ENCODE measurements at regions not wholly inside any gene's neighbourhood (a gene's known extent, or its start where the extent isn't known, plus 50 kb on each side); places are given as distances from the start of the nearest gene placed in this dataset.
"Not testable (repeated sequence)": the region's sequence is repeated elsewhere in the genome, so short reads cannot be mapped to it uniquely, and the experiment has no call there.

DNA sequence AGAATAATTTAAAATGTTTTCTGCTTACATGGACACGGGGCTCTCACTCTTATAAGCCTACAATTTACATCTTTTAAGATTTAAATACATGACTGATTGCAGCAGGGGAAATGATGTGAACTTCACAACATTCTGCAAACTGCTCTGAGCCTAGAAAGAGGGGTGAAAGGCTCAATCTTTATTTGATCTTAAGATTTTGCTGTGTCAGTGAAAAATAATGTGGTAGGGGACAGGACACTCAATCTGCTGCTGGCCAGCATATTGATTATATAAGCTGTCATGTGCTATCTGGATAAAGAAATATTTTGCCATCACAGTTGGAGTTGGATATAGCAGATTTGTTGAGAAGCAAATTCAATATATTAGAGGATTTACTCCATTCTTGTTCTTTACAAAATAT is 2210.5 kb downstream of the PCDH7 start:
- Histone ChIP-seq H3K9ac (ENCODE audit: low read depth, low read length) (no peak overlapping the region), H3K9me3 (replicated peaks; ENCODE audit: low read length) (no peaks in the 10 kb centered on the region), H3K4me3 (ENCODE audit: low read length) (no peak overlapping the region), H3K4me2 (ENCODE audit: low read length) (no peak overlapping the region), H3K4me1 (ENCODE audit: control insufficient read depth, insufficient read depth, low read length) (peaks cover 19% of the 10 kb centered on the region), H3K27me3 (ENCODE audit: control insufficient read depth, insufficient read depth, low read length) (no peaks in the 10 kb centered on the region), H3K36me3 (ENCODE audit: insufficient read depth, low read length) (no peaks in the 10 kb centered on the region)

DNA sequence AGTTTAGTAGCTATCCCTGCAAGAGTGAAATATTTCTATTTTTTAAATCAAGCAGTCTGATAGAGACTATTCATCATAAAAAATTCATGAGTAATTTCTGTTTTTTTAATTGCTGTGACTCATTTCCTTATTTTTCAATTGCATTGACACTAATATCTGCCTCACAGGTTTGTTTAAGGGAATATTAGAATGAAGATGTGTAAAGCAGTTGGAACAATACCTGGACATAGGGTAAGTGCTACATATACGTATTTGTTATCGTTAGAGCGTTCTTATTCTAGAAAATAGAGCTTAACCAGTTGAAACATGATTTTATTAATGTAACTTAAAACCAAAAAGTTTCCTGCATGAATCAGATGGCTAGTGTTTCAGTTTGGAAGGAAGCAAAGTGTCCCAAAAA is 2211.3 kb downstream of the PCDH7 start:
- no peaks in the 10 kb centered on the region for H3K27me3 ChIP-seq (ENCODE audit: control insufficient read depth, insufficient read depth, low read length)
- H3K9me3 ChIP-seq (replicated peaks; ENCODE audit: low read length): no peaks in the 10 kb centered on the region
- H3K4me3 ChIP-seq (ENCODE audit: low read length): no peak overlapping the region
- no peaks in the 10 kb centered on the region for H3K36me3 ChIP-seq (ENCODE audit: insufficient read depth, low read length)
- peaks cover 19% of the 10 kb centered on the region for H3K4me1 ChIP-seq (ENCODE audit: control insufficient read depth, insufficient read depth, low read length)
- H3K4me2 ChIP-seq (ENCODE audit: low read length): no peak overlapping the region
- H3K9ac ChIP-seq (ENCODE audit: low read depth, low read length): no peak overlapping the region

DNA sequence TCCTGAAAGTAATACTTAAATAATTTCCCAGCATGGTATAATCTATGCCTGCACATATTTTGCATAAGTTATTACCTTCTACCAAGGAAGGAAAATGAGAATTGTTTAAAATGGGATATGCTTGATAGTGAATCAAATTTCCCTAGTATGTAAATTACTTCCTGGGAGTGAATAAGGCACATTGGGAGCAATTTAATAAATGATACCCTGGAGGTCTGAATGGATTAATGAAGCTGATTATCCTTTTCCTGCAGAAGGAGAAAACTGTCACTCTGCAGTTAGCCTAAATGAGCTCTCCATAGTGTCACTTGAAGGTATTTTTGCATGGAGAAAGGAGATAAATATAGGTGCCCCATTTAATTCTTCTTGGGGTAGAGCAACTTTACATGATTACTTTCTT is 2212.0 kb downstream of the PCDH7 start:
- no peak overlapping the region for H3K4me2 ChIP-seq (ENCODE audit: low read length)
- H3K4me1 ChIP-seq (ENCODE audit: control insufficient read depth, insufficient read depth, low read length): peaks cover 19% of the 10 kb centered on the region
- no peaks in the 10 kb centered on the region for H3K9me3 ChIP-seq (replicated peaks; ENCODE audit: low read length)
- H3K27me3 ChIP-seq (ENCODE audit: control insufficient read depth, insufficient read depth, low read length): no peaks in the 10 kb centered on the region
- no peaks in the 10 kb centered on the region for H3K36me3 ChIP-seq (ENCODE audit: insufficient read depth, low read length)
- H3K9ac ChIP-seq (ENCODE audit: low read depth, low read length): no peak overlapping the region
- H3K4me3 ChIP-seq (ENCODE audit: low read length): no peak overlapping the region

DNA sequence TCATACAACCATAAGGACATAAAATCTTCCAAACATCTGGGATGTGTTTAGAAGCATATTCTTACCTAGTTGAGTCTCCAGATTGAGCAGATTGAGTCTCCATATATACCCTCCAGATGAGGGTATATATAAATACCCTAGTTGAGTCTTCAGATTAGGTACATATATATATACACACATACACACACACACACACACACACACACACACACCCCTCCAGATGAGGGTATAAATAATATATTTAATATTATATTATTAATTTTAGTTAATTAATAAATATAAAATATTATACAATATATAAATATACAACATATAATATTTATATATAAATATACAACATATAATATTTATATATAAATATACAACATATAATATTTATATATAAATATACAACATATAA is 2219.1 kb downstream of the PCDH7 start:
- H3K4me1 ChIP-seq (ENCODE audit: control insufficient read depth, insufficient read depth, low read length); H3K4me3 ChIP-seq (ENCODE audit: low read length); H3K27me3 ChIP-seq (ENCODE audit: control insufficient read depth, insufficient read depth, low read length); H3K36me3 ChIP-seq (ENCODE audit: insufficient read depth, low read length); H3K4me2 ChIP-seq (ENCODE audit: low read length); H3K9ac ChIP-seq (ENCODE audit: low read depth, low read length); H3K9me3 ChIP-seq (replicated peaks; ENCODE audit: low read length): not testable (repeated sequence)

DNA sequence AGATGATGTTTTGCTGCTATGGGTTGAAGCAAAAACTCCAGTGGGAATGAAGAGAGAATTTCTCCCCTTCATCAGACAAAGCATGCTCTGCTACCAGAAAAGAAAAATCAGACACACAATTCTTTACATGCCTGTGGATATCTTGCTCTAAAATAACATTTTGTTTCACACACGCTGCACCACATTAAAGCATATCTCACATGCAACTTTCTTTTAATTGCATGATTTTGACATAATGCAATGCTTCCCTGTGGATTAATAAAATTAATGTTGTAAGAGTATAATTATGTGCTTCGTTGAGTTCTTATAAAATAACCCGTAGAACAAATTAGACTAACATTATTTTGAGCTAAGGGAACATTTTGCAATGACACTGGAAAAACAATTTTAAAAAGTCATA is 2230.7 kb downstream of the PCDH7 start:
- Histone ChIP-seq H3K9ac (ENCODE audit: low read depth, low read length) (no peak overlapping the region), H3K27me3 (ENCODE audit: control insufficient read depth, insufficient read depth, low read length) (no peaks in the 10 kb centered on the region), H3K4me3 (ENCODE audit: low read length) (no peak overlapping the region), H3K4me2 (ENCODE audit: low read length) (no peak overlapping the region), H3K36me3 (ENCODE audit: insufficient read depth, low read length) (no peaks in the 10 kb centered on the region), H3K9me3 (replicated peaks; ENCODE audit: low read length) (no peaks in the 10 kb centered on the region), H3K4me1 (ENCODE audit: control insufficient read depth, insufficient read depth, low read length) (no peaks in the 10 kb centered on the region)

DNA sequence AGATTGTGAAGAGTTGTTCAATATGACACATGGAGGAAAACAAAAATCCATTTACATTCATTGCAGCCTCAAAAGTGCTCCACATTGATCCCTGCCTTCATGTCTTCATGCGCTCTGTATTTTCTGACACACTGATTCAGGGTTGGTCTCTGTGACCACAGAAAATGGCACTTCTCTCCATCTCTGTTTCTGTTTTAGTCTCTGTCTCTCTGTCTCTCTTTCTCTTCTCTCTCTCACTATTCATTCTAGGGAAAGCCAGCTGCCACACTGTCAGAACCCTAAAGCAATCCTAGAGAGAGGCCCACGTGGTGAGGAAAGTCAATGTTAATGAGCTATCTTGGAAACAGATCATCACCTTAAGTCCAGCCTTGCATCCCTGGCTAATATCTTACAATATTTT is 2238.4 kb downstream of the PCDH7 start:
- Histone ChIP-seq H3K36me3 (ENCODE audit: insufficient read depth, low read length) (no peaks in the 10 kb centered on the region), H3K4me2 (ENCODE audit: low read length) (no peak overlapping the region), H3K27me3 (ENCODE audit: control insufficient read depth, insufficient read depth, low read length) (no peaks in the 10 kb centered on the region), H3K9ac (ENCODE audit: low read depth, low read length) (no peak overlapping the region), H3K4me3 (ENCODE audit: low read length) (no peak overlapping the region), H3K9me3 (replicated peaks; ENCODE audit: low read length) (no peaks in the 10 kb centered on the region), H3K4me1 (ENCODE audit: control insufficient read depth, insufficient read depth, low read length) (no peaks in the 10 kb centered on the region)

DNA sequence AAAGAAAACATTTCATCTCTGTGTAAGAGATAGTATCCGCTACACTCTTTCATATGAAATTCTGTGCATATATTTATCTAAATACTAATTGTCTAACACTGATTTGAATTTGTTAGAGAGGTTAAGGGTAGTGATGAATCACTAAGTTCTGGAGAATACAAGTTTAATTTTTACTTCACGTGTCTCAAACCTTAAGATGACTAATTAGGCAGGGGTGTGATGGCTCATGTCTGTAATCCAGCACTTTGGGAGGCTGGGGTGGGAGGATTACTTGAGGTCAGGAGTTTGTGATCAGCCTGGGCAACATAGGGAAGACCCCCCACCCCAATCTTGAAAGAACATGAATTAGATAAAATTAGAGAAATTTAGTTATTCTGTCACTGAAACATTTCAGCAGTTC is 2241.9 kb downstream of the PCDH7 start:
- H3K9me3 ChIP-seq (replicated peaks; ENCODE audit: low read length): no peaks in the 10 kb centered on the region
- no peak overlapping the region for H3K4me2 ChIP-seq (ENCODE audit: low read length)
- H3K36me3 ChIP-seq (ENCODE audit: insufficient read depth, low read length): no peaks in the 10 kb centered on the region
- no peaks in the 10 kb centered on the region for H3K27me3 ChIP-seq (ENCODE audit: control insufficient read depth, insufficient read depth, low read length)
- H3K9ac ChIP-seq (ENCODE audit: low read depth, low read length): no peak overlapping the region
- H3K4me3 ChIP-seq (ENCODE audit: low read length): no peak overlapping the region
- no peaks in the 10 kb centered on the region for H3K4me1 ChIP-seq (ENCODE audit: control insufficient read depth, insufficient read depth, low read length)

DNA sequence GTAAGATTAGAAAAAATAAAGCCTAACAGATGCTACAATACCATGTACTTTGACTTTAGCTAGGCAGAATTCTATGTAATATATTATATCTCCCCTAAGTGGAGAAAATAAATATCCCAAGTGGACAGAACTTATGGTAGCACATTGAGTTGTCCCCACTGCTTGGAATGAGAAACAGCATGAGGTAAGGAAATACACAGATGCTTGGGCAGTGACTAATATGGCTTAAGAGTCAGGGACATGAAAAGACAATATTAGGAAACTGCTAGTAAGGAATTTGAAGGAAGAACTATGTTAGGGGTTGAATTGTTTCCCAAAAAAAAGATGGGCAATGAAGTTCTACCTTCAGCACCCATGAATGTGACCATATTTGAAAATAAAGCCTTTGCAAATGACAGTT is 2265.1 kb downstream of the PCDH7 start:
- H3K9ac ChIP-seq (ENCODE audit: low read depth, low read length): no peak overlapping the region
- H3K9me3 ChIP-seq (replicated peaks; ENCODE audit: low read length): no peaks in the 10 kb centered on the region
- H3K36me3 ChIP-seq (ENCODE audit: insufficient read depth, low read length): no peaks in the 10 kb centered on the region
- no peak overlapping the region for H3K4me3 ChIP-seq (ENCODE audit: low read length)
- H3K4me1 ChIP-seq (ENCODE audit: control insufficient read depth, insufficient read depth, low read length): peaks cover 21% of the 10 kb centered on the region
- no peaks in the 10 kb centered on the region for H3K27me3 ChIP-seq (ENCODE audit: control insufficient read depth, insufficient read depth, low read length)
- H3K4me2 ChIP-seq (ENCODE audit: low read length): no peak overlapping the region

DNA sequence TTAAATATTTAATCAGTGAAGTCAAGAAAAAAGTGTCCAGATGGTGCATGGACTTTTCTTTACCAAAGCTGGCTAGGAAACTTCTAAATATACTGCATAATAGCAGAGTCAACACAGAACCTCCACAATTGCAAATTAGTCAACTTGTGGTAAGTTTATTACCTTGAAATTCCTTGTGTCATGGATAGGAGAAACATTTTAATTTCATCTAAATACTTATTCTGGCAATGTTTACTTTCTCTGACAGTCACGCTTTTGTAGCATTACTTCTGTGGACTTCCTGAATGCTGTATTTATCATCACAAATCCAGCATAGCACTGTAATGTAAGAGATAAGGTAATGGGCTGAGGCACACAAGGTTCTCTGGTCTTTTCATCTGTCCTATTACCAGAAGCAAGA is 2266.1 kb downstream of the PCDH7 start:
- no peak overlapping the region for H3K4me2 ChIP-seq (ENCODE audit: low read length)
- H3K9ac ChIP-seq (ENCODE audit: low read depth, low read length): no peak overlapping the region
- no peaks in the 10 kb centered on the region for H3K9me3 ChIP-seq (replicated peaks; ENCODE audit: low read length)
- H3K4me1 ChIP-seq (ENCODE audit: control insufficient read depth, insufficient read depth, low read length): peaks cover 21% of the 10 kb centered on the region
- H3K27me3 ChIP-seq (ENCODE audit: control insufficient read depth, insufficient read depth, low read length): no peaks in the 10 kb centered on the region
- H3K36me3 ChIP-seq (ENCODE audit: insufficient read depth, low read length): no peaks in the 10 kb centered on the region
- no peak overlapping the region for H3K4me3 ChIP-seq (ENCODE audit: low read length)

DNA sequence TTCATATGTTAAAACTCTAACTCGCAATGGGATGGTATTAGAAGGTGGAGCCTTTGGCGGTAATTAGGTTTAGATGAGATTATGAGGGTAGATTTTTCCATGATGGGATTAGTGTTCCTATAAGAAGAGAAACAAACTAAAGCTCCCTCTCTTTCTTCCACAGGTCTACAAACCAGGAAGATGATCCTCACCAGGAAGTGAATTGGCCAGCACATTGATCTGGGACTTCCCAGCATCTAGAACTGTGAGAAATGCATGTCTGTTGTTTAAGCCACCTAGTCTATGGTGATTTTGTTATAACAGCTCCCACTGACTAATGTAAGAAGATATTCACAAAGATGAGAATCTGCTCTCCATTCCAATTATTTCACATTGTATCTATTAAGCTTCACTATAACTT is 2266.9 kb downstream of the PCDH7 start:
- H3K4me3 ChIP-seq (ENCODE audit: low read length): no peak overlapping the region
- H3K4me1 ChIP-seq (ENCODE audit: control insufficient read depth, insufficient read depth, low read length): peaks cover 21% of the 10 kb centered on the region
- H3K4me2 ChIP-seq (ENCODE audit: low read length): no peak overlapping the region
- H3K27me3 ChIP-seq (ENCODE audit: control insufficient read depth, insufficient read depth, low read length): no peaks in the 10 kb centered on the region
- no peak overlapping the region for H3K9ac ChIP-seq (ENCODE audit: low read depth, low read length)
- no peaks in the 10 kb centered on the region for H3K36me3 ChIP-seq (ENCODE audit: insufficient read depth, low read length)
- no peaks in the 10 kb centered on the region for H3K9me3 ChIP-seq (replicated peaks; ENCODE audit: low read length)

DNA sequence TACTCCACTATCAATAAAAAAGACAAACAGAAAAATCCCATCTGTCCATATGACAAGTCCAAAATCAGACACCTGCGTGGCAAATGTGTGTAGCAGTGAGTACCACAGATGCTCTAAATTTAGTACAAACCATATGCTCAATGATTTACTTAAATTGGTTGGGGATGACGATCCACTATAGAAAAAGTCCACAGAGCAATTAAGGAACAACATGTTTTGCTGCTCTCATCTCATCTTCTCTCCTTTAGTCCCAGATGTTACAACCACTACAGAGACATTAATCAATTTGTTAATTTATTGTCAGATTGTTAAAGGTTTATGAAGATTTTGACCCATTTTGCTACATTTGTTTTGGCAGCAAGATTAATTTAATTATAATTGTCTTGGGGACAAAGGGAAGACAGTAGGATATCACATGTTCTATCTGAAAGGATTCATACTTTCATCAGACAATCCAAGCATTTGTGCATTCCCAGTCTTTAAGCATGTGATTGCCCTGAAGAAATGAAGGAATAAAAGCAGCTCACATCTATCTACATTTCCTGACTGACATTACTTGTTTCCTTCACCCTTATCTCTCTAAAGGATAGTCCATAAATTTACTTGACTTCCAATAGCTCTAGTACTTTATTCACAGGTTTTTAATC is 2268.1 kb downstream of the PCDH7 start:
- Histone ChIP-seq H3K9ac (ENCODE audit: low read depth, low read length) (no peak overlapping the region), H3K27me3 (ENCODE audit: control insufficient read depth, insufficient read depth, low read length) (no peaks in the 10 kb centered on the region), H3K4me2 (ENCODE audit: low read length) (no peak overlapping the region), H3K9me3 (replicated peaks; ENCODE audit: low read length) (no peaks in the 10 kb centered on the region), H3K36me3 (ENCODE audit: insufficient read depth, low read length) (no peaks in the 10 kb centered on the region), H3K4me1 (ENCODE audit: control insufficient read depth, insufficient read depth, low read length) (peaks cover 21% of the 10 kb centered on the region), H3K4me3 (ENCODE audit: low read length) (no peak overlapping the region)

DNA sequence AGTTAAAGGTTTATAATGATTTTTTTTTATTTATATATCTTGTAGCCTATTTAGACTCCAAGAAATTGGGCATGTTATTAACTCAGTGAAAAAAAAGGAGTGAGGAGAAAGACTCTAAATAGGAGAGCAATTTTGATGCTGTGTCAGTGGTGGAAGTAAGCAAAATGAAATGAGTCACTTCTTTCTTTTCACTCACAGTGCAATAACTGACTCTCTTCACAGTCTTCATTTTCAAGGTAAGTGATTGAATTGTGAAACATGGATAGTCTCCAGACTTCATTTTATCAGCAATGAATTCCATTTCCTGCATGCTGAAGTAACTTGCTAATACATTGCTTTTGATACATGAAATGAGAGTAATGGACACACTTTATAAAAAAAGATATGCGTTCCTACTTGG is 2271.5 kb downstream of the PCDH7 start:
- no peak overlapping the region for H3K4me3 ChIP-seq (ENCODE audit: low read length)
- no peak overlapping the region for H3K9ac ChIP-seq (ENCODE audit: low read depth, low read length)
- no peaks in the 10 kb centered on the region for H3K27me3 ChIP-seq (ENCODE audit: control insufficient read depth, insufficient read depth, low read length)
- H3K4me1 ChIP-seq (ENCODE audit: control insufficient read depth, insufficient read depth, low read length): peaks cover 2% of the 10 kb centered on the region
- no peaks in the 10 kb centered on the region for H3K9me3 ChIP-seq (replicated peaks; ENCODE audit: low read length)
- no peak overlapping the region for H3K4me2 ChIP-seq (ENCODE audit: low read length)
- no peaks in the 10 kb centered on the region for H3K36me3 ChIP-seq (ENCODE audit: insufficient read depth, low read length)
